ENCODE measurements at regions not wholly inside any gene's neighbourhood (a gene's known extent, or its start where the extent isn't known, plus 50 kb on each side); places are given as distances from the start of the nearest gene placed in this dataset.
"Not testable (repeated sequence)": the region's sequence is repeated elsewhere in the genome, so short reads cannot be mapped to it uniquely, and the experiment has no call there.

GRCh38 chr2:88892788-88893187, 201.3 kb downstream of the RPIA start:
- H3K4me3 ChIP-seq (ENCODE audit: low read length) = no peak overlapping the region
- no peak for TF ChIP-seq ZNF274 (IDR thresholded peaks at IDR 0.05; ENCODE audit: low read depth, low read length)

GRCh38 chr2:88896971-88897370, 205.5 kb downstream of the RPIA start:
- TF ChIP-seq ZNF274 (IDR thresholded peaks at IDR 0.05; ENCODE audit: low read depth, low read length) = no peak
- no peak overlapping the region for H3K4me3 ChIP-seq (ENCODE audit: low read length)

- TF ChIP-seq ZNF274 (IDR thresholded peaks at IDR 0.05; ENCODE audit: low read depth, low read length) = no peak
- no peak overlapping the region for H3K4me3 ChIP-seq (ENCODE audit: low read length)
Observed at GRCh38 chr2:88897715-88898114, 206.2 kb downstream of the RPIA start.

- TF ChIP-seq ZNF274 (IDR thresholded peaks at IDR 0.05; ENCODE audit: low read depth, low read length) = no peak
- no peak overlapping the region for H3K4me3 ChIP-seq (ENCODE audit: low read length)
Observed at GRCh38 chr2:88903749-88904353, 212.4 kb downstream of the RPIA start.

- no peak overlapping the region for H3K4me3 ChIP-seq (ENCODE audit: low read length)
- TF ChIP-seq ZNF274 (IDR thresholded peaks at IDR 0.05; ENCODE audit: low read depth, low read length) = no peak
Observed at GRCh38 chr2:88913280-88913679, 221.8 kb downstream of the RPIA start.

GRCh38 chr2:88919087-88919738, 227.7 kb downstream of the RPIA start:
- TF ChIP-seq ZNF274 (IDR thresholded peaks at IDR 0.05; ENCODE audit: low read depth, low read length) = no peak

GRCh38 chr2:88920399-88920798, 228.9 kb downstream of the RPIA start:
- H3K4me3 ChIP-seq (ENCODE audit: low read length) = not testable (repeated sequence)

More at GRCh38 chr2:88919087-88919738, 227.7 kb downstream of the RPIA start:
- no peak overlapping the region for H3K4me3 ChIP-seq (ENCODE audit: low read length)

- no peak overlapping the region for H3K4me3 ChIP-seq (ENCODE audit: low read length)
Observed at GRCh38 chr2:88924533-88924932, 233.1 kb downstream of the RPIA start.

GRCh38 chr2:88925770-88926462, 234.4 kb downstream of the RPIA start:
- no peak overlapping the region for H3K4me3 ChIP-seq (ENCODE audit: low read length)
- TF ChIP-seq ZNF274 (IDR thresholded peaks at IDR 0.05; ENCODE audit: low read depth, low read length) = no peak

More at GRCh38 chr2:88924533-88924932, 233.1 kb downstream of the RPIA start:
- TF ChIP-seq ZNF274 (IDR thresholded peaks at IDR 0.05; ENCODE audit: low read depth, low read length) = no peak

GRCh38 chr2:88927128-88927527, 235.7 kb downstream of the RPIA start:
- TF ChIP-seq ZNF274 (IDR thresholded peaks at IDR 0.05; ENCODE audit: low read depth, low read length) = no peak
- H3K4me3 ChIP-seq (ENCODE audit: low read length) = no peak overlapping the region

GRCh38 chr2:88930659-88931058, 239.2 kb downstream of the RPIA start:
- no peak for TF ChIP-seq ZNF274 (IDR thresholded peaks at IDR 0.05; ENCODE audit: low read depth, low read length)
- H3K4me3 ChIP-seq (ENCODE audit: low read length) = no peak overlapping the region

- H3K4me3 ChIP-seq (ENCODE audit: low read length) = no peak overlapping the region
Observed at GRCh38 chr2:88932686-88933085, 241.2 kb downstream of the RPIA start.

GRCh38 chr2:88933091-88933490, 241.6 kb downstream of the RPIA start:
- no peak for TF ChIP-seq ZNF274 (IDR thresholded peaks at IDR 0.05; ENCODE audit: low read depth, low read length)
- H3K4me3 ChIP-seq (ENCODE audit: low read length) = no peak overlapping the region

More at GRCh38 chr2:88932686-88933085, 241.2 kb downstream of the RPIA start:
- TF ChIP-seq ZNF274 (IDR thresholded peaks at IDR 0.05; ENCODE audit: low read depth, low read length) = no peak

GRCh38 chr2:88933980-88934379, 242.5 kb downstream of the RPIA start:
- TF ChIP-seq ZNF274 (IDR thresholded peaks at IDR 0.05; ENCODE audit: low read depth, low read length) = no peak
- H3K4me3 ChIP-seq (ENCODE audit: low read length) = no peak overlapping the region

GRCh38 chr2:88941178-88941577, 249.7 kb downstream of the RPIA start:
- not testable (repeated sequence) for H3K4me3 ChIP-seq (ENCODE audit: low read length)
